ENCODE measurements at regions not wholly inside any gene's neighbourhood (a gene's known extent, or its start where the extent isn't known, plus 50 kb on each side); places are given as distances from the start of the nearest gene placed in this dataset.
"Not testable (repeated sequence)": the region's sequence is repeated elsewhere in the genome, so short reads cannot be mapped to it uniquely, and the experiment has no call there.

DNA sequence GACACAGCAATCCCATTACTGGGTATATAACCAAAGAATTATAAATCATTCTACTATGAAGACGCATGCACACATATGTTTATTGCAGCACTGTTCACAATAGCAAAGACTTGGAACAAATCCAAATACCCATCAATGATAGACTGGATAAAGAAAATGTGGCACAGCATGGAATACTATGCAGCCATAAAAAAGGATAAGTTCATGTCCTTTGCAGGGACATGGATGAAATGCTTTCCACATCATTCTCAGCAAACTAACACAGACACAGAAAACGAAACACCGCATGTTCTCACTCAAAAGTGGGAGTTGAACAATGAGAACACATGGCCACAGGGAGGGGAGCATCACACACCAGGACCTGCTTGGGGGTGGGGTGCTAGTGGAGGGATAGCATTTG is 613.0 kb downstream of the RFPL4B start:
- not testable (repeated sequence) for H3K9me3 Mint-ChIP-seq; H3K4me3 Mint-ChIP-seq; DNase-seq; ATAC-seq; H3K27me3 Mint-ChIP-seq; H3K36me3 Mint-ChIP-seq (ENCODE audit: low read depth); H3K27ac Mint-ChIP-seq; H3K4me1 Mint-ChIP-seq

DNA sequence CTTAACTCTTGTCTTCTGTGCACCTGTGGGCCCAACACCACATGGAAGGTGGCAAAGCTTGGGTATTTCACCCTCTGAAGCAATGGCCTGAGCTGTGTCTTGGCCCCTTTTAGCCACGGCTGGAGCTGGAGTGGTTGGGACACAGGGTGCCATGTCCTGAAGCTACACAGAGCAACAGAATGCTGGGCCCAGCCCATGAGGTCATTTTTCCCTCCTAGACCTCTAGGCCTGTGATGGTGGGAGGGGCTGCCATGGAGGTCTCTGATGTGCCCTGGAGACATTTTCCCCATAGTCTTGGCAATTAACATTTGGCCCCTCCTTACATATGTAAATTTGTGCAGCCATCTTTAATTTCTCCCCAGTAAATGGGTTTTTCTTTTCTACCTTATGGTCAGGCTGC is 620.8 kb downstream of the RFPL4B start:
- no peak for ATAC-seq
- Mint-ChIP-seq H3K4me1 (no peaks in the 10 kb centered on the region), H3K27me3 (no peaks in the 10 kb centered on the region), H3K9me3 (peaks cover 12% of the 10 kb centered on the region), H3K4me3 (no peak overlapping the region), H3K36me3 (ENCODE audit: low read depth) (no peaks in the 10 kb centered on the region), H3K27ac (no peak overlapping the region)
- DNase-seq, result no peak

DNA sequence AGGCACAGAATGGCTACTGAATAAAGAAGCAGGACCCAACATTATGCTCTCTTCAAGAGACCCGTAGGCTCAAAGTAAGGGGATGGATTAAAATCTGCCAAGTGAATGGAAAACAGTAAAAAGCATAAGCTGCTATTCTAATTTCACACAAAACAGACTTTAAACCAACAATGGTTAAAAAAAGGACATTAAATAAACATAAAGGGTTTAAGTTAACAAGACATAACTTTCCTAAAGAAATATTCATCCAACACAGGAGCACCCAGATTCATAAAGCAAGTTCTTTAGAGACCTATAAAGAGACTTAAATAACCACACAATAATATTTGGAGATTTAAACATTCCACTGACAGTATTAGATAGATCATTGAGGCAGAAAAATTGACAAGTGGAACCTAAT is 624.5 kb downstream of the RFPL4B start:
- H3K36me3 Mint-ChIP-seq (ENCODE audit: low read depth), result no peaks in the 10 kb centered on the region

DNA sequence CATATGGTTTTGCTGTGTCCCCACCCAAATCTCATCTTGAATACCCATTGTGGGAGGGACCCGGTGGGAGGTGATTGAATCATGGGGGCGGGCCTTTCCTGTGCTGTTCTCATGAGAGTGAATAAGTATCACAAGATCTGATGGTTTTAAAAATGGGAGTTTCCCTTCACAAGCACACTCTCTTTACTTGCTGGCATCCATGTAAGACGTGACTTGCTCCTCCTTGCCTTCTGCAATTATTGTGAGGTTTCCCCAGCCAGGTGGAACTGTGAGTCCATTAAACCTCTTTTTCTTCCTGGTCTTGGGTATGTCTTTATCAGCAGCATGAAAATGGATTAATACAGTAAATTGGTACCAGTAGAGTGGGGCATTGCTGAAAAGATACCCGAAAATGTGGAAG is 627.8 kb downstream of the RFPL4B start:
- H3K4me3 Mint-ChIP-seq; DNase-seq; H3K4me1 Mint-ChIP-seq; H3K27me3 Mint-ChIP-seq; H3K36me3 Mint-ChIP-seq (ENCODE audit: low read depth); H3K27ac Mint-ChIP-seq; ATAC-seq; H3K9me3 Mint-ChIP-seq: not testable (repeated sequence)

More for the DNA sequence above, 624.5 kb downstream of the RFPL4B start:
- no peaks in the 10 kb centered on the region for H3K27me3 Mint-ChIP-seq
- no peaks in the 10 kb centered on the region for H3K4me1 Mint-ChIP-seq
- DNase-seq, result no peak
- no peak for ATAC-seq
- no peak overlapping the region for H3K4me3 Mint-ChIP-seq
- peaks cover 15% of the 10 kb centered on the region for H3K9me3 Mint-ChIP-seq
- no peak overlapping the region for H3K27ac Mint-ChIP-seq

DNA sequence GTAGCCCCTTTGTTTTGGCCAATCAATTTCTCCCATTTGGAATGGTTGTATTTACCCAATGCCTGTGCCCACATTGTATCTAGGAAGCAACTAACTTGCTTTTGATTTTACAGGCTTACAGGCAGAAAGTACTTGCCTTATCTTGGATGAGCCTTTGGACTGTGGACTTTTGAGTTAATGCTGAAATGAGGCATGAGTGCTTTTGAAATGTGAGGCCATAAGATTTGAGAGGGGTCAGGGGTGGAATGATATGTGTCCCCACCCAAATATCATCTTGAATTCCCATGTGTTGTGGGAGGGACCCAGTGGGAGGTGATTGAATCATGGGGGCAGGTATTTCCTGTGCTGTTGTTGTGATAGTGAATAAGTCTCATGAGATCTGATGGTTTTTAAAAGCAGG is 629.4 kb downstream of the RFPL4B start:
- H3K36me3 Mint-ChIP-seq (ENCODE audit: low read depth); H3K4me1 Mint-ChIP-seq; DNase-seq; H3K27ac Mint-ChIP-seq; H3K27me3 Mint-ChIP-seq; H3K4me3 Mint-ChIP-seq; ATAC-seq; H3K9me3 Mint-ChIP-seq: not testable (repeated sequence)

DNA sequence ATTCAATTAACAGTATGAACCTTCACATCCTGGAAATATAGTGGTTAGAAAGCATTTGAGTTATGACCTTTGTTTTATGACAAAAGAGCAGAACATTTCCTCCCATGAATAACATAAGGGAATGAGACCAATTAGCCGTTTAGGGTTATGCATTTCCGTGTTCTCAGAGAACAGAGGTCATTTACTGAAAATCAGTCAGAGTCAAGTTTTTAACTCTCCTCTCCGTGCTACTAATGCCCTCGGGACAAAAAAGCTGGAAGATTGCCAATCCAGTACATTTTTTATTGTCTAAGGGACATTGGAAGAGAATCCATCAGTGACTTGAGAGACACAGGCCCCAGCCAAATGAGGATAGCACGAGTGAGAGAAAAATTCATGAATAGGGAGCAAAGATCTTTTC is 632.7 kb downstream of the RFPL4B start:
- no peak for DNase-seq
- Mint-ChIP-seq H3K4me1 (no peaks in the 10 kb centered on the region), H3K27ac (no peak overlapping the region), H3K4me3 (no peak overlapping the region), H3K9me3 (peaks cover 3% of the 10 kb centered on the region), H3K36me3 (ENCODE audit: low read depth) (no peaks in the 10 kb centered on the region), H3K27me3 (no peaks in the 10 kb centered on the region)
- no peak for ATAC-seq

DNA sequence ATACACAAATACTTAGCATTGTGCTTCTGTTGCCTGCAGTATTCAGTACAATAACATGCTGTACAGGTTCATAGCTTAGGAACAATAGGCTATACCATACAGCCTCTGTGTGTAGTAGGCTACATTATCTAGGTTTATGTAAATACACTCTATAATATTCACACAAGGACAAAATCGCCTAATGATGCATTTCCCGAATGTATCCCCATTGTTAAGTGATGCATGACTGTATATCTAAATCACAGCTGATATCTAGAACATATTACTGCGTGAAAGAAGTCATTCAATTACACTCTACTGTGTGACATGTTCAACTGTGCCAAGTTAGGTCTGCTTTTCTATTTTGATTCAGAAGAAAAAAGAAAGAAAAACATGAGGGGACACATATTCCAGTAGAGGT is 633.5 kb downstream of the RFPL4B start:
- no peak overlapping the region for H3K27ac Mint-ChIP-seq

DNA sequence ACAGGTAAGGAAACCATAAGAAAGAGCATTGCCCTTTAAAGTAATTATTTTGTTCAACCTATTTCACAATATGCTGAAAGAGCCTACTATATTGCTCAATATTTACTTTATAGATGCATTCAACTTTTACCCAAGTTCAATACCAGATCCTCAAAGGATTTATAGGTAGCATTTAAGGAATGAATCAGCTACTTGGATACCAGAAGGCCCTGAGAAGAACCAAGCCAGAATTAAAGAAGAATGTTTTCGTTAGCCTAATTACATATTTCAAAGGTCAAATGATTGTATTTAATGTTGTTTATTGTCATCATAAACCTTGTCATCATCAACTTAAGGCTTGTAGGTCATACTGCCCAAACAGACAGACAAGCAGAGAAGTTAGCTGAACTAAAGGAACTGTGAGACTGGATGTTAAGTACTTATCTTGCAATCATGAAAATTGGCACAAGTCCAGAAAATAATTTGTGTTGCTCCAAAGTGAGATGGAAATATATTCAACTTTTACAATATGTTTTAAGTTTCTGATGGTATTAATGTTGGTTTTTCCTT is 636.7 kb downstream of the RFPL4B start:
- Mint-ChIP-seq H3K36me3 (ENCODE audit: low read depth) (no peaks in the 10 kb centered on the region), H3K4me1 (no peaks in the 10 kb centered on the region), H3K27me3 (no peaks in the 10 kb centered on the region), H3K27ac (no peak overlapping the region), H3K4me3 (no peak overlapping the region), H3K9me3 (no peaks in the 10 kb centered on the region)
- no peak for ATAC-seq
- DNase-seq, result no peak

More for the DNA sequence above, 633.5 kb downstream of the RFPL4B start:
- Mint-ChIP-seq H3K9me3 (no peaks in the 10 kb centered on the region), H3K36me3 (ENCODE audit: low read depth) (no peaks in the 10 kb centered on the region), H3K4me3 (no peak overlapping the region), H3K27me3 (no peaks in the 10 kb centered on the region), H3K4me1 (no peaks in the 10 kb centered on the region)
- no peak for ATAC-seq
- DNase-seq, result no peak

DNA sequence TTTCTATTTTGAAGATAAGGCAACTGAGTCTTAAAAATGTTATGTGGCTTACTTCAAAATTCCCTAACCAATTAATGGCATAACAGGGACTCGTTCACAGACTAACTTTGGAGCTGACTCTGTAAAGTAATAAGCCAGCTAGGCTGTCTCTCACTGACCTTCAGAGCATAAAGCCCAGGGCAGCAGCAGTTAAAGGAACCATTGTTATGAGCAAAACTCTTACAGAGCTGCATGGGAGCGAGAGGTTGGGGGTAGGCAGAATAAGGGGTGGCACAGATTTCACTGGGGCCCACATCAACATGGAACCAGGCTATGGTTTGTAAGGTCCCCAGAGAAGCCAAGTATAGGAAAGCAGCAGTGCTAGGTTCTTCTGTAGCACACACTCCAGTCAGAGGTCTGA is 637.8 kb downstream of the RFPL4B start:
- Mint-ChIP-seq H3K27me3 (no peaks in the 10 kb centered on the region), H3K4me3 (no peak overlapping the region), H3K27ac (no peak overlapping the region), H3K9me3 (peaks cover 5% of the 10 kb centered on the region), H3K4me1 (no peaks in the 10 kb centered on the region), H3K36me3 (ENCODE audit: low read depth) (no peaks in the 10 kb centered on the region)
- ATAC-seq, result no peak
- DNase-seq, result no peak

DNA sequence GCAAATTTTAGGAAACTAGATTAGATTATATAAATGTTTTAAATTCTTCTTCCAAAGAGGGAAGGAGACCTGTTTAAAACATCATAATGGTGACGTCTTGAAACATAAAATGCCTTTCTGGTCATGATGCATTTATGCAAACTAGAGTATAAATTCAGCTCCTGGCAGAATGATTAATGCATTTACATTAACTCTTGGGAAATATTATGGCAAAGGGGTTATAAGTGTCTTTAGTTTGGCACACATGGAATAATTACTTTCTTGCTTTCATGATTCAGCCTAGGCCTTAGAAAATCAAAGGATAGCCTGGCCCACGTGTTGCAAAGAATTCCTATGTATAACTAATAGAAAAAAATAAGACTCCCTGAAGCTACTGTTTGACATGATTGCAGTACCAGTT is 639.2 kb downstream of the RFPL4B start:
- Mint-ChIP-seq H3K27me3 (no peaks in the 10 kb centered on the region), H3K4me3 (no peak overlapping the region), H3K9me3 (peaks cover 6% of the 10 kb centered on the region), H3K27ac (no peak overlapping the region), H3K4me1 (no peaks in the 10 kb centered on the region), H3K36me3 (ENCODE audit: low read depth) (no peaks in the 10 kb centered on the region)
- ATAC-seq (no peak), DNase-seq (no peak)

DNA sequence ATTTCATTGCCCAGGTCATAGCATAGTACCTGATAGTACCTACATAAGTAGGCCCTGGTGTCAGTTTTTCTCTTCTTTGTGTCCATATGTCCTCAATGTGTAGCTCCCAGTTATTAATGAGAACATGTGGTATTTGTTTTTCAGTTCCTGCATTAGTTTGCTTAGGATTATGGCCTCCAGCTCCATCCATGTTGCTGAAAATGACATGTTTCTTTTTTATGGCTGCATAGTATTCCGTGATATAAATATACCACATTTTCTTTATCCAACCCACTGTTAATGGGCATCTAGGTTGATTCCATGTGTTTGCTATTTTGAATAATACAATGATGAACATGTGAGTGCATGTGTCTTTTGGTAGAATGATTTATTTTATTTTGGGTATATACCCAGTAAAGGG is 641.6 kb downstream of the RFPL4B start:
- ATAC-seq (no peak), DNase-seq (no peak)
- H3K27me3 Mint-ChIP-seq, result no peaks in the 10 kb centered on the region
- H3K4me1 Mint-ChIP-seq, result no peaks in the 10 kb centered on the region
- no peaks in the 10 kb centered on the region for H3K36me3 Mint-ChIP-seq (ENCODE audit: low read depth)
- H3K9me3 Mint-ChIP-seq, result peaks cover 6% of the 10 kb centered on the region
- no peak overlapping the region for H3K4me3 Mint-ChIP-seq
- no peak overlapping the region for H3K27ac Mint-ChIP-seq

DNA sequence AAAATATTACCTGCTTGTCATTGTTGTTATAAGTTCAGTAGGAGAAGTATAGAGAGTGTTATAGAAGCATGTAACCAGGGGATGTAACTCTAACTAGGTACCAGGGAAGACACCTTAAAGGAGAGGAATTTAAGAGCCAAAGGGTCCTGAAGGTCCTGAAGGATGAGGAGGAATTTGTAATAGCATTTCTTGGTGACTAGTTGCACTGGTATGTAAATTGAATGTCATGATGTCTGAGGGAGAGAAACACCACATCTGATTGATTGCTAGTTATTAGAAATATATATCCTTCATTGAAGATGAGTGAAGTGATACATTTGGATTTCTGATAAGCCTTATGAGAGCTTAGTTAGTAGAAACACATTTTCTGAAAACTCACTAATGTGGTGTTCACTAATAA is 643.8 kb downstream of the RFPL4B start:
- H3K27me3 Mint-ChIP-seq, result no peaks in the 10 kb centered on the region
- H3K36me3 Mint-ChIP-seq (ENCODE audit: low read depth), result no peaks in the 10 kb centered on the region
- no peak for ATAC-seq
- H3K27ac Mint-ChIP-seq, result no peak overlapping the region
- no peak for DNase-seq
- H3K4me3 Mint-ChIP-seq, result no peak overlapping the region
- H3K9me3 Mint-ChIP-seq, result peaks cover 6% of the 10 kb centered on the region
- H3K4me1 Mint-ChIP-seq, result no peaks in the 10 kb centered on the region

DNA sequence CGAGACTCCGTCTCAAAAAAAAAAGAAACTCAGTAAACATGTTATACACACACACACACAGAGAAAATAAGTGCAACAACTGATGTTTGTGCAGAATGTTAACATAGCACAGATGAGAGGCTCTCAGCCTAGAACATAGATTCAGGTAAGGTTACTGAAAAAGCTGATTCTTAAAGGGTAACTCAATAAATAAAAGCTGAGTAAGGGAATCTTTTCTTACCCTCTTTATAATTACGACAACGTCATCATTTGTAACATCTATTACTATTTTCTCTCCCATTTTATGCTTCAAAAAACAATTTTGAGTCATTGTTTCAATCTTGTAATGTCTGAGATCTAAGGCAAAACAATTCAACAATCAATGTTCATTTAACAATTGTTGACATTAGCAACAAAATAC is 644.8 kb downstream of the RFPL4B start:
- no peak for ATAC-seq
- H3K9me3 Mint-ChIP-seq, result peaks cover 6% of the 10 kb centered on the region
- no peak overlapping the region for H3K4me3 Mint-ChIP-seq
- no peak for DNase-seq
- H3K27ac Mint-ChIP-seq, result no peak overlapping the region
- no peaks in the 10 kb centered on the region for H3K36me3 Mint-ChIP-seq (ENCODE audit: low read depth)
- no peaks in the 10 kb centered on the region for H3K27me3 Mint-ChIP-seq
- no peaks in the 10 kb centered on the region for H3K4me1 Mint-ChIP-seq

DNA sequence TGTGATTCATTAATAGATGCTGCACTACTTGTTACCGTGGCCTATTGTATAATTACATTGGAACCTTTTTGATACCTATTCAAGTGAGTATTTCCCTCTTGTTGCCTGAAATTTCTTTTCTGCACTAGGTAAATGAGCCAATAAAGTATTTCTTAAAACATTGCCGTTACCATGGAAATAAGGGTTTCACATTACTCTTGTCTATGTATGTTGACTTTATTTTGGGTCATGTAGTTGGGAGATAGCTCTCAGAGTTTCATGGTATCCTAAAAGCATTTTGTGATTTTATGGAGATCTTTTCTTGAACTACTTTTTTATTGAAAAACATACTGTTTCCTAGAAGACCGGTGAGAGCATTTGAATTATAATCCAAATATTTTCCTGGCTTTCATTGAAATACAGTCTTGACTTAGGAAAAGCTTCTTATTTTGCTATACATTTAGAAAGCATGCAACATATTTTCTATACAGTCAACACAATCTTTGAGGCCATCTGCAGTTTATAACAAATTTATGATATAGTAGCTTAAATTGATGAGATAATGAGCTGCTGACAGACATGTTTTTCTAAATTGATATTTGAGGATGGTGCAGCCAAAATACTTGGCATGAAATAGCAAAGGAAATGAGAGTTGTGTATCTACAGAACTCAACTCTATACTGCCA is 650.4 kb downstream of the RFPL4B start:
- Mint-ChIP-seq H3K27me3 (no peaks in the 10 kb centered on the region), H3K9me3 (no peaks in the 10 kb centered on the region), H3K36me3 (ENCODE audit: low read depth) (no peaks in the 10 kb centered on the region), H3K27ac (no peak overlapping the region), H3K4me1 (no peaks in the 10 kb centered on the region), H3K4me3 (no peak overlapping the region)
- DNase-seq, result no peak
- ATAC-seq, result no peak

DNA sequence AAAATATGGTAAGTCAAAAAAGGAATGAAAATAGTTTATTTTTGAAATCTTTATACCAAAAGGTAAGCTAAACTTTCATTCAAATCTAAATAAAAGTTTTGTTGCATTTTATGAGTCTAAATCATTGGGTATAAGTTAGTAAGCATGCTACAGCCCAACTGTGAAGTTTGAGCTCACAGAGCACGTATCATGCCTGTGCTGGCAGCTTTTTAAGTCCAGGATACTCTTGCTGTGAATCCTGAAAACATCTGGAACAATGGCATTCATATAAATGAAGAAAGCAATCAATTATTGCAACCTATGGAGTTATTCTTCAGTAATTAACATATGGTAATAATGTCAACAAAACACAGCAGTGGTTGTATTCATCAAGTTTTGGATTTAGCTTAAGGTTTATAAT is 656.9 kb downstream of the RFPL4B start:
- ATAC-seq (no peak), DNase-seq (no peak)
- Mint-ChIP-seq H3K4me1 (no peaks in the 10 kb centered on the region), H3K4me3 (no peak overlapping the region), H3K9me3 (no peaks in the 10 kb centered on the region), H3K36me3 (ENCODE audit: low read depth) (no peaks in the 10 kb centered on the region), H3K27ac (no peak overlapping the region), H3K27me3 (no peaks in the 10 kb centered on the region)
